ENCODE measurements at regions not wholly inside any gene's neighbourhood (a gene's known extent, or its start where the extent isn't known, plus 50 kb on each side); places are given as distances from the start of the nearest gene placed in this dataset.
"Not testable (repeated sequence)": the region's sequence is repeated elsewhere in the genome, so short reads cannot be mapped to it uniquely, and the experiment has no call there.

GRCh38 chr1:96562094-96562493 lies 159.5 kb upstream of the PTBP2 start:
- no peak overlapping the region for H3K27ac ChIP-seq
- TF ChIP-seq ZFX (IDR thresholded peaks at IDR 0.05; ENCODE audit: borderline replicate concordance) (no peak), CTCF (IDR thresholded peaks at IDR 0.05) (no peak)

GRCh38 chr1:96564401-96564800 lies 157.2 kb upstream of the PTBP2 start:
- H3K27ac ChIP-seq: not testable (repeated sequence)

GRCh38 chr1:96565546-96565945 lies 156.0 kb upstream of the PTBP2 start:
- H3K27ac ChIP-seq: no peak overlapping the region
- TF ChIP-seq CTCF (IDR thresholded peaks at IDR 0.05): no peak
- no peak for TF ChIP-seq ZFX (IDR thresholded peaks at IDR 0.05; ENCODE audit: borderline replicate concordance)

GRCh38 chr1:96568639-96569038 lies 152.9 kb upstream of the PTBP2 start:
- TF ChIP-seq CTCF (IDR thresholded peaks at IDR 0.05) (no peak), ZFX (IDR thresholded peaks at IDR 0.05; ENCODE audit: borderline replicate concordance) (no peak)
- no peak overlapping the region for H3K27ac ChIP-seq

- TF ChIP-seq ZFX (IDR thresholded peaks at IDR 0.05; ENCODE audit: borderline replicate concordance) (no peak), CTCF (IDR thresholded peaks at IDR 0.05) (no peak)
- H3K27ac ChIP-seq: no peak overlapping the region
These were observed 152.3 kb upstream of the PTBP2 start for GRCh38 chr1:96569288-96569687.

- H3K27ac ChIP-seq: no peak overlapping the region
- TF ChIP-seq ZFX (IDR thresholded peaks at IDR 0.05; ENCODE audit: borderline replicate concordance): no peak
- no peak for TF ChIP-seq CTCF (IDR thresholded peaks at IDR 0.05)
These were observed 141.9 kb upstream of the PTBP2 start for GRCh38 chr1:96579636-96580035.

- no peak for TF ChIP-seq CTCF (IDR thresholded peaks at IDR 0.05)
- no peak for TF ChIP-seq ZFX (IDR thresholded peaks at IDR 0.05; ENCODE audit: borderline replicate concordance)
- no peak overlapping the region for H3K27ac ChIP-seq
These were observed 140.7 kb upstream of the PTBP2 start for GRCh38 chr1:96580920-96581319.

GRCh38 chr1:96581772-96582171 lies 139.8 kb upstream of the PTBP2 start:
- H3K27ac ChIP-seq: no peak overlapping the region
- TF ChIP-seq ZFX (IDR thresholded peaks at IDR 0.05; ENCODE audit: borderline replicate concordance) (no peak), CTCF (IDR thresholded peaks at IDR 0.05) (no peak)
